ENCODE measurements at regions not wholly inside any gene's neighbourhood (a gene's known extent, or its start where the extent isn't known, plus 50 kb on each side); places are given as distances from the start of the nearest gene placed in this dataset.

GRCh38 chr1:121458291-121459048 lies 273.7 kb downstream of the SRGAP2C start:
- TF ChIP-seq POLR2A (IDR thresholded peaks at IDR 0.05; ENCODE audit: low read length) (no peak), GATA1 (IDR thresholded peaks at IDR 0.05; ENCODE audit: low read depth, low read length) (no peak)

Data from erythroblast (primary cell).